IMR-90 (cell line): ENCODE measurements at regions not wholly inside any gene's neighbourhood (a gene's known extent, or its start where the extent isn't known, plus 50 kb on each side); places are given as distances from the start of the nearest gene placed in this dataset.

Experiments
- ATAC-seq: fragments of 200-7000 bp; cut with Tn5 transposase; 2 replicates; pipeline ENCODE4 v1.9.1; 2020; ENCODE audit warnings: low read depth, mild to moderate bottlenecking, moderate library complexity
- BruUV-seq: library from RNA; stranded (reverse); fragments of 400-500 nt; replicated peaks from 2 replicates; lab custom pipeline; 2021; lab: Mats Ljungman, UMichigan
- CTCF ChIA-PET: fragments of 300-600 bp; formaldehyde crosslinking; extraction: SDS; loops from one replicate; lab custom pipeline; 2021; ENCODE audit warnings: antibody characterized with exemption; lab: Yijun Ruan, JAX
- POLR2A ChIA-PET: fragments of 300-600 bp; sonication (Branson Sonifier 250); formaldehyde crosslinking; loops from one replicate; lab custom pipeline; 2022; ENCODE audit warnings: antibody characterized with exemption; ENCODE audit not compliant: unreplicated experiment; lab: Charles Lee
- DNase-seq: peaks from one replicate; pipeline ENCODE4 v3.0.0; 2013
- H2AFZ ChIP-seq: replicated peaks from 2 replicates; pipeline ENCODE3; 2013; ENCODE audit warnings: low read length, mild to moderate bottlenecking; ENCODE audit not compliant: poor library complexity
- H2AK5ac ChIP-seq: 2 replicates; pipeline ENCODE4 v1.6.1; 2013; ENCODE audit warnings: low read depth, low read length, inconsistent platforms
- H2AK9ac ChIP-seq: replicated peaks from 2 replicates; pipeline ENCODE3; 2013; ENCODE audit warnings: mild to moderate bottlenecking, low read depth, low read length, moderate library complexity; ENCODE audit not compliant: poor library complexity
- H2BK120ac ChIP-seq: 2 replicates; pipeline ENCODE4 v1.6.1; 2013; ENCODE audit warnings: low read depth, low read length, inconsistent platforms
- H2BK15ac ChIP-seq: 3 replicates; pipeline ENCODE4 v1.6.1; 2013; ENCODE audit warnings: low read depth, low read length, inconsistent platforms
- H2BK20ac ChIP-seq: 2 replicates; pipeline ENCODE4 v1.6.1; 2013; ENCODE audit warnings: low read depth, mild to moderate bottlenecking, inconsistent platforms, low read length, moderate library complexity
- H2BK5ac ChIP-seq: 2 replicates; pipeline ENCODE4 v1.6.1; 2013; ENCODE audit warnings: mild to moderate bottlenecking, low read depth, low read length, inconsistent platforms; ENCODE audit not compliant: poor library complexity, severe bottlenecking
- H3K14ac ChIP-seq: replicated peaks from 2 replicates; pipeline ENCODE4 v1.6.1; 2013; ENCODE audit warnings: low read depth, low read length, inconsistent platforms
- H3K18ac ChIP-seq: 2 replicates; pipeline ENCODE4 v1.6.1; 2013; ENCODE audit warnings: low read depth, low read length, control low read depth
- H3K23ac ChIP-seq: 2 replicates; pipeline ENCODE4 v1.6.1; 2013; ENCODE audit warnings: low read depth, low read length, inconsistent platforms
- H3K27ac ChIP-seq: 2 replicates; pipeline ENCODE4 v1.5.1; 2013; ENCODE audit warnings: mild to moderate bottlenecking, control low read depth, low read length; ENCODE audit not compliant: insufficient read depth
- H3K27me3 ChIP-seq: 2 replicates; pipeline ENCODE4 v1.6.1; 2013; ENCODE audit warnings: low read length; ENCODE audit not compliant: control insufficient read depth, insufficient read depth
- H3K36me3 ChIP-seq: 2 replicates; pipeline ENCODE4 v1.6.1; 2013; ENCODE audit warnings: low read length, mixed read lengths; ENCODE audit not compliant: control insufficient read depth, insufficient read depth
- H3K4ac ChIP-seq: 2 replicates; pipeline ENCODE4 v1.6.1; 2013; ENCODE audit warnings: low read depth, low read length, inconsistent platforms
- H3K4me1 ChIP-seq: 2 replicates; pipeline ENCODE4 v1.6.1; 2013; ENCODE audit warnings: low read length, mixed read lengths; ENCODE audit not compliant: control insufficient read depth, insufficient read depth
- H3K4me2 ChIP-seq: 2 replicates; pipeline ENCODE4 v1.6.1; 2013; ENCODE audit warnings: low read depth, mild to moderate bottlenecking, control low read depth, low read length, moderate library complexity
- H3K4me3 ChIP-seq: 2 replicates; pipeline ENCODE4 v1.5.1; 2013; ENCODE audit warnings: low read depth, mild to moderate bottlenecking, control low read depth, low read length, moderate library complexity; ENCODE audit not compliant: insufficient read depth
- H3K56ac ChIP-seq: 2 replicates; pipeline ENCODE4 v1.6.1; 2013; ENCODE audit warnings: low read length, inconsistent platforms; ENCODE audit not compliant: insufficient read depth; ENCODE audit errors: extremely low read depth
- H3K79me1 ChIP-seq, 2 experiments: 2 replicates each; pipeline ENCODE4 v1.6.1; 2013; ENCODE audit warnings: low read length in 2 of 2, inconsistent platforms in 1 of 2, low read depth in 1 of 2
- H3K9ac ChIP-seq: 2 replicates; pipeline ENCODE4 v1.6.1; 2013; ENCODE audit warnings: low read depth, low read length, control low read depth
- H3K9me1 ChIP-seq: 2 replicates; pipeline ENCODE4 v1.6.1; 2013; ENCODE audit warnings: low read length, inconsistent platforms; ENCODE audit not compliant: insufficient read depth
- H3K9me3 ChIP-seq: 2 replicates; pipeline ENCODE4 v1.6.1; 2013; ENCODE audit warnings: low read length; ENCODE audit not compliant: control insufficient read depth, insufficient read depth
- H4K20me1 ChIP-seq: 2 replicates; pipeline ENCODE4 v1.6.1; 2013; ENCODE audit warnings: low read length, inconsistent platforms; ENCODE audit not compliant: insufficient read depth
- H4K5ac ChIP-seq: 2 replicates; pipeline ENCODE4 v1.6.1; 2013; ENCODE audit warnings: mild to moderate bottlenecking, low read depth, low read length, control low read depth
- H4K8ac ChIP-seq, 2 experiments: 2 replicates each; pipeline ENCODE4 v1.6.1; 2013; ENCODE audit warnings: low read depth in 2 of 2, low read length in 2 of 2, control low read depth in 1 of 2, inconsistent platforms in 1 of 2
- H4K91ac ChIP-seq: 2 replicates; pipeline ENCODE4 v1.6.1; 2013; ENCODE audit warnings: low read depth, low read length, inconsistent platforms; ENCODE audit not compliant: insufficient read depth
- BHLHE40 ChIP-seq: fragments of 150-350 bp; IDR thresholded peaks from 2 replicates; pipeline ENCODE4 v1.6.1; 2016; ENCODE audit warnings: mild to moderate bottlenecking, low read depth, low read length
- CHD1 ChIP-seq: IDR thresholded peaks from 2 replicates; pipeline ENCODE4 v1.6.1; 2012; ENCODE audit warnings: low read depth, low read length, improper control_type of control experiment
- MAFK ChIP-seq: IDR thresholded peaks from 2 replicates; pipeline ENCODE4 v1.6.1; 2012; ENCODE audit warnings: low read depth, low read length, improper control_type of control experiment
- MAZ ChIP-seq: IDR thresholded peaks from 2 replicates; pipeline ENCODE4 v1.6.1; 2012; ENCODE audit warnings: low read depth, mild to moderate bottlenecking, low read length, improper control_type of control experiment, moderate library complexity, borderline replicate concordance
- MXI1 ChIP-seq: IDR thresholded peaks from 2 replicates; pipeline ENCODE4 v1.6.1; 2012; ENCODE audit warnings: low read depth, mild to moderate bottlenecking, low read length, moderate library complexity, borderline replicate concordance
- NFE2L2 ChIP-seq: fragments of 150-350 bp; IDR thresholded peaks from 2 replicates; pipeline ENCODE4 v1.6.1; 2016; ENCODE audit warnings: low read depth, mild to moderate bottlenecking, low read length
- RCOR1 ChIP-seq: IDR thresholded peaks from 2 replicates; pipeline ENCODE4 v1.6.1; 2012; ENCODE audit warnings: mild to moderate bottlenecking, low read length, improper control_type of control experiment; ENCODE audit not compliant: insufficient replicate concordance
- SMC3 ChIP-seq: fragments of 150-350 bp; IDR thresholded peaks from 2 replicates; pipeline ENCODE4 v1.6.1; 2016; ENCODE audit warnings: low read depth, mild to moderate bottlenecking, antibody characterized with exemption, low read length, moderate library complexity
- WGBS, 2 experiments: methylation state at CpG; one replicate each; pipeline versions ENCODE4 v1.1.5 to v1.1.7; 2013; ENCODE audit warnings: missing lambda C conversion rate in 2 of 2; ENCODE audit not compliant: insufficient read length in 1 of 2; ENCODE audit errors: extremely low coverage in 2 of 2; 5-methylcytosine and 5-hydroxymethylcytosine counted together
- dilution Hi-C: fragments of 300-500 bp; cut with HindIII; formaldehyde crosslinking; loops from one replicate; pipeline ENCODE4 v1.14.3; 2018; ENCODE audit warnings: low sequenced_read_pairs; ENCODE audit not compliant: unreplicated experiment
- in situ Hi-C: fragments of 300-500 bp; cut with MboI; formaldehyde crosslinking; loops from 3 replicates; pipeline ENCODE4 v1.14.3; 2019; ENCODE audit warnings: low sequenced_read_pairs, inconsistent platforms, mixed read lengths
- intact Hi-C: fragments of 100-400 bp; cut with micrococcal nuclease; formaldehyde crosslinking; loops from 2 replicates; pipeline ENCODE4 v1.10.0; 2022
- TF ChIP-seq, protein P1 (sequence below): fragments of 150-350 bp; IDR thresholded peaks from 2 replicates; pipeline ENCODE4 v1.6.1; 2016; ENCODE audit warnings: low read depth, mild to moderate bottlenecking, low read length, moderate library complexity, borderline replicate concordance

DNA sequence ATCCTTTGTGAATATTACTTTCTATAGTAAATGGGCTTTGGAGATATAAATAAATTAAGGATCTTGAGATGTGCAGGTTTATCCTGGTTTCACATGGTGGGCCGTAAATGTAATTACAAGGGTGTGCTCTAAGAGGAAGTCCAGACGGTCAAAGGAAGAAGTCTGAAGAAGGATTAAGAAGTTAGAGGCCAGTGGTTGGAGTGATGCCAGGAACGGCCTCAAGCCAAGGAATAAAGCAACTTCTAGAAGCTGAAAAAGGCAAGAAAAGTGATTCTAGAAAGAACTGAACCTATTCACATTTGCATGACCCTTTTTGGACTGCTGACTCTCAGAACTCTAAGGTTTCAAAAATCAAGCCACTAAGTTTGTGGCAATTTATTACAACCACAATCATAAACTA is 981.3 kb upstream of the ALCAM start:
- no peaks in the 10 kb centered on the region for H3K9me3 ChIP-seq
- H2BK120ac ChIP-seq: no peak overlapping the region
- no CpG with 5 or more reads among the region's 3 CpGs for WGBS, 2 experiments
- H3K4me1 ChIP-seq: no peaks in the 10 kb centered on the region
- BruUV-seq: no TSS peak
- H3K56ac ChIP-seq: no peak overlapping the region
- DNase-seq (no peak), ATAC-seq (no peak)
- no peak overlapping the region for H3K27ac ChIP-seq
- no peaks in the 10 kb centered on the region for H3K36me3 ChIP-seq
- TF ChIP-seq RCOR1 (no peak), NFE2L2 (no peak), MAZ (no peak), CHD1 (no peak), BHLHE40 (no peak), MXI1 (no peak), MAFK (no peak), SMC3 (no peak)
- TF ChIP-seq, protein P1, sequence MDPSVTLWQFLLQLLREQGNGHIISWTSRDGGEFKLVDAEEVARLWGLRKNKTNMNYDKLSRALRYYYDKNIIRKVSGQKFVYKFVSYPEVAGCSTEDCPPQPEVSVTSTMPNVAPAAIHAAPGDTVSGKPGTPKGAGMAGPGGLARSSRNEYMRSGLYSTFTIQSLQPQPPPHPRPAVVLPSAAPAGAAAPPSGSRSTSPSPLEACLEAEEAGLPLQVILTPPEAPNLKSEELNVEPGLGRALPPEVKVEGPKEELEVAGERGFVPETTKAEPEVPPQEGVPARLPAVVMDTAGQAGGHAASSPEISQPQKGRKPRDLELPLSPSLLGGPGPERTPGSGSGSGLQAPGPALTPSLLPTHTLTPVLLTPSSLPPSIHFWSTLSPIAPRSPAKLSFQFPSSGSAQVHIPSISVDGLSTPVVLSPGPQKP: no peak
- no peak overlapping the region for H3K4ac ChIP-seq
- H3K79me1 ChIP-seq: no peaks in the 10 kb centered on the region
- no peak overlapping the region for H4K8ac ChIP-seq
- no peaks in the 10 kb centered on the region for H3K9me1 ChIP-seq
- POLR2A ChIA-PET: no interaction called here
- no peak overlapping the region for H3K23ac ChIP-seq
- H2BK5ac ChIP-seq: no peak overlapping the region
- intact Hi-C loops: no loop called here
- no peak overlapping the region for H2AFZ ChIP-seq
- H3K27me3 ChIP-seq: no peaks in the 10 kb centered on the region; the same call in 1 of the 2 replicates
- no peak overlapping the region for H3K9ac ChIP-seq
- no peak overlapping the region for H4K5ac ChIP-seq
- H3K4me2 ChIP-seq: no peak overlapping the region
- dilution Hi-C loops: no loop called here
- H3K4me3 ChIP-seq: no peak overlapping the region
- no peak overlapping the region for H2BK15ac ChIP-seq
- H2AK9ac ChIP-seq: no peak overlapping the region
- H3K14ac ChIP-seq: no peak overlapping the region
- H4K91ac ChIP-seq: no peak overlapping the region
- no peak overlapping the region for H2BK20ac ChIP-seq
- no peak overlapping the region for H2AK5ac ChIP-seq
- H4K20me1 ChIP-seq: no peaks in the 10 kb centered on the region
- in situ Hi-C loops: no loop called here
- CTCF ChIA-PET: no interaction called here
- H3K18ac ChIP-seq: no peak overlapping the region
